ENCODE measurements at regions not wholly inside any gene's neighbourhood (a gene's known extent, or its start where the extent isn't known, plus 50 kb on each side); places are given as distances from the start of the nearest gene placed in this dataset.

- DNase-seq (no peak), FAIRE-seq (no peak)
- Histone ChIP-seq H3K27ac (ENCODE audit: low read depth in 2 of 2, low read length in 2 of 2) (no peak overlapping the region), H3K4me1 (ENCODE audit: control insufficient read depth in 2 of 3, insufficient read depth in 2 of 3, low read depth in 1 of 3, low read length in 3 of 3) (no peaks in the 10 kb centered on the region), H3K9me3 (ENCODE audit: control insufficient read depth in 2 of 3, insufficient read depth in 1 of 3, low read length in 3 of 3) (no peaks in the 10 kb centered on the region), H3K4me3 (ENCODE audit: low read length in 3 of 3) (no peak overlapping the region), H3K36me3 (ENCODE audit: control insufficient read depth in 2 of 3, insufficient read depth in 3 of 3, low read length in 3 of 3) (no peaks in the 10 kb centered on the region), H3K27me3 (ENCODE audit: control insufficient read depth, insufficient read depth, low read length) (no peaks in the 10 kb centered on the region), H3K9ac (ENCODE audit: low read length in 3 of 3) (no peak overlapping the region)
- intact Hi-C loops (cut with DNase I) = no loop called here
- no peak for TF ChIP-seq CTCF (IDR thresholded peaks at IDR 0.05; ENCODE audit: borderline replicate concordance, extremely low read depth, insufficient read depth)
These were observed 257.6 kb downstream of the MREG start for GRCh38 chr2:215755641-215756345.

- peaks cover 0 to under 1% (median 0%) of the 10 kb centered on the region in 3 donors for H3K4me1 ChIP-seq (ENCODE audit: control insufficient read depth in 2 of 3, insufficient read depth in 2 of 3, low read depth in 1 of 3, low read length in 3 of 3)
- FAIRE-seq (no peak), DNase-seq (no peak)
- H3K27me3 ChIP-seq (ENCODE audit: control insufficient read depth, insufficient read depth, low read length) = no peaks in the 10 kb centered on the region
- H3K27ac ChIP-seq (ENCODE audit: low read depth in 2 of 2, low read length in 2 of 2) = no peak overlapping the region
- no peak overlapping the region for H3K9ac ChIP-seq (ENCODE audit: low read length in 3 of 3)
- intact Hi-C loops (cut with DNase I) = no loop called here
- H3K9me3 ChIP-seq (ENCODE audit: control insufficient read depth in 2 of 3, insufficient read depth in 1 of 3, low read length in 3 of 3) = no peaks in the 10 kb centered on the region
- TF ChIP-seq CTCF (IDR thresholded peaks at IDR 0.05; ENCODE audit: borderline replicate concordance, extremely low read depth, insufficient read depth) = no peak
- H3K36me3 ChIP-seq (ENCODE audit: control insufficient read depth in 2 of 3, insufficient read depth in 3 of 3, low read length in 3 of 3) = no peaks in the 10 kb centered on the region
- no peak overlapping the region for H3K4me3 ChIP-seq (ENCODE audit: low read length in 3 of 3)
These were observed 258.8 kb downstream of the MREG start for GRCh38 chr2:215754546-215754945.

GRCh38 chr2:215753808-215754207 lies 259.5 kb downstream of the MREG start:
- FAIRE-seq (no peak), DNase-seq (no peak)
- TF ChIP-seq CTCF (IDR thresholded peaks at IDR 0.05; ENCODE audit: borderline replicate concordance, extremely low read depth, insufficient read depth) = no peak
- Histone ChIP-seq H3K4me3 (ENCODE audit: low read length in 3 of 3) (no peak overlapping the region), H3K9ac (ENCODE audit: low read length in 3 of 3) (no peak overlapping the region), H3K27ac (ENCODE audit: low read depth in 2 of 2, low read length in 2 of 2) (no peak overlapping the region), H3K27me3 (ENCODE audit: control insufficient read depth, insufficient read depth, low read length) (no peaks in the 10 kb centered on the region), H3K36me3 (ENCODE audit: control insufficient read depth in 2 of 3, insufficient read depth in 3 of 3, low read length in 3 of 3) (no peaks in the 10 kb centered on the region), H3K9me3 (ENCODE audit: control insufficient read depth in 2 of 3, insufficient read depth in 1 of 3, low read length in 3 of 3) (no peaks in the 10 kb centered on the region), H3K4me1 (ENCODE audit: control insufficient read depth in 2 of 3, insufficient read depth in 2 of 3, low read depth in 1 of 3, low read length in 3 of 3) (peaks cover 0 to 3% (median 0%) of the 10 kb centered on the region in 3 donors)
- intact Hi-C loops (cut with DNase I) = no loop called here

- intact Hi-C loops (cut with DNase I) = no loop called here
- Histone ChIP-seq H3K27ac (ENCODE audit: low read depth in 2 of 2, low read length in 2 of 2) (no peak overlapping the region), H3K27me3 (ENCODE audit: control insufficient read depth, insufficient read depth, low read length) (no peaks in the 10 kb centered on the region), H3K4me1 (ENCODE audit: control insufficient read depth in 2 of 3, insufficient read depth in 2 of 3, low read depth in 1 of 3, low read length in 3 of 3) (peaks cover 0 to 3% (median 0%) of the 10 kb centered on the region in 3 donors), H3K9ac (ENCODE audit: low read length in 3 of 3) (no peak overlapping the region), H3K9me3 (ENCODE audit: control insufficient read depth in 2 of 3, insufficient read depth in 1 of 3, low read length in 3 of 3) (no peaks in the 10 kb centered on the region), H3K36me3 (ENCODE audit: control insufficient read depth in 2 of 3, insufficient read depth in 3 of 3, low read length in 3 of 3) (no peaks in the 10 kb centered on the region), H3K4me3 (ENCODE audit: low read length in 3 of 3) (no peak overlapping the region)
- no peak for TF ChIP-seq CTCF (IDR thresholded peaks at IDR 0.05; ENCODE audit: borderline replicate concordance, extremely low read depth, insufficient read depth)
- DNase-seq = no peak
- FAIRE-seq = no peak
These were observed 260.4 kb downstream of the MREG start for GRCh38 chr2:215752991-215753390.
